Activated T-helper 1 cell treated with anti-CD3 and anti-CD28 coated beads, Interleukin-2, amount 50 U/mL, for 16 hours (primary cell): ENCODE measurements at regions not wholly inside any gene's neighbourhood (a gene's known extent, or its start where the extent isn't known, plus 50 kb on each side); places are given as distances from the start of the nearest gene placed in this dataset.

Source experiments
- DNase-seq, 2 donors: peaks; one replicate each; pipeline ENCODE4 v3.0.0-alpha.2; 2020; ENCODE audit warnings: low read depth in 1 of 2, low spot score in 1 of 2

DNA sequence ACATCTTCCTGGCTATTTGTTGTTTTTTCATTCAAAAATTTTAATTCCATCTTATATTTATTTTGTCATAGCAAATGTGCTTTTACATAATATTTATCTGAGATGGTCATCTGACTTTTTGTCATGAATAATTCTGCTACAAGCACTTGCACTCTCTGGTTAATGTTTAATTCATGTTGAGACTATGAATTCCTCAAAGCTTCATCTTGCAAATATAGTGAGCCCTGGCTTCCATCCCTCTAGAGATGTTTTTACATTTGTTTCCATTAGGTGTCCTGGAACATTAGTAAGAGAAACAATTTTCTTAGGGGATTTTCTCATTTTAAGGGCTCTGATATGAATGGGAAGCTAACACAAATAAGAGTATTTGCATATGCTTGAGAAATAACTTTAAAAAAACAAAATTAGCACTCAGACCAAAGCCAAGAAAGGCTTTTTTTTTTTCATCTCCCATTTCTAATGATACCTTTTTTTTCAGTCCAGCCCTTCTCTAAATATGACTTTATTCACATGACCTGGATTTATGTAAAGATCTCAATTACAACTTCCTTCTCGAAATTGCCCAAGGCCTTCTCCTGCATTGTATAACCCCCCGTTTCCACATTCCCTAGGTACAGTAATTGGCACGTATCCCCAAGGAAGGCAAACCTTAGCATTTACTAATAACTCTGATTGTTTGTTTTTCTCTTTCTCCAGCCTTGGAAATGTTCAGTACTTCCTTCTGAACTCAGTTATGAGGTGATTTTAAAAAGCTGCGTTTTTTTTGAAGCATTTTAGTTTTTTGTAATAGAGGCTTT, 797.0 kb upstream of the GJE1 start:
- no peak for DNase-seq

DNA sequence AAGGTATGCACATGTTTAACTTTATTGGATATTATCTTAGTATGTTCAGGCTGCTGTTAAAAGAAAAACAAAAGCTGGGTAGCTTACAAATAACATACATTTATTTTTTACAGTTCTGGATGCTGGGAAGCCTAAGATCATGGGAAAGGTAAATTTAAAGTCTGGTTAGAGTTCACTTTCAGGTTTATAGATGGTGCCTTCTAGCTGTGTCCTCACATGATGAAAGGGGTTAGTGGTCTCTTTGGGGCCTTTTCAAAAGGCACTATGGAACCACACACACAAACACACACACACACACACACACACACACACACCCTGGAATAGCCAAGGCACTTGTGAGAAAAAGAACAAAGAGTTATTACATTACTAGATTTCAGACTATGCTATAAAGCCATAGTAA, 805.8 kb upstream of the GJE1 start:
- no peak for DNase-seq

DNA sequence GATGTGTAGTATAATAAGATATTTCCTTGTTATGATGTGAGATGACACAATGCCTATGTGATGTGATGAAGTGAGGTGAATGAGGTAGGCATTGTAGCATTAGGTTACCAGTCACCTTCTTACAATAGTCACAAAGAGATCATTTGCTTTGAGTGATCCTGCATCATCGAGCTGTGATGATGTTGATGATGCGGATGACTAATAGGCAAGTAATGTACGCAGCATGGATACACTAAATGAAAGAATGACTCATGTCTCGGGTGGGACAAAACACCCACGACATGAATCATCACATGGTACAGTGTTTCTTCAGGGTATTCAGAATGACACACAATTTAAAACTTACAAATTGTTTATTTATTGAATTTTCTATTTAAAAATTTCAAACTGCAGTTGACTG, 806.3 kb upstream of the GJE1 start:
- DNase-seq = peak in 1 of 2 donors; percentile 36

DNA sequence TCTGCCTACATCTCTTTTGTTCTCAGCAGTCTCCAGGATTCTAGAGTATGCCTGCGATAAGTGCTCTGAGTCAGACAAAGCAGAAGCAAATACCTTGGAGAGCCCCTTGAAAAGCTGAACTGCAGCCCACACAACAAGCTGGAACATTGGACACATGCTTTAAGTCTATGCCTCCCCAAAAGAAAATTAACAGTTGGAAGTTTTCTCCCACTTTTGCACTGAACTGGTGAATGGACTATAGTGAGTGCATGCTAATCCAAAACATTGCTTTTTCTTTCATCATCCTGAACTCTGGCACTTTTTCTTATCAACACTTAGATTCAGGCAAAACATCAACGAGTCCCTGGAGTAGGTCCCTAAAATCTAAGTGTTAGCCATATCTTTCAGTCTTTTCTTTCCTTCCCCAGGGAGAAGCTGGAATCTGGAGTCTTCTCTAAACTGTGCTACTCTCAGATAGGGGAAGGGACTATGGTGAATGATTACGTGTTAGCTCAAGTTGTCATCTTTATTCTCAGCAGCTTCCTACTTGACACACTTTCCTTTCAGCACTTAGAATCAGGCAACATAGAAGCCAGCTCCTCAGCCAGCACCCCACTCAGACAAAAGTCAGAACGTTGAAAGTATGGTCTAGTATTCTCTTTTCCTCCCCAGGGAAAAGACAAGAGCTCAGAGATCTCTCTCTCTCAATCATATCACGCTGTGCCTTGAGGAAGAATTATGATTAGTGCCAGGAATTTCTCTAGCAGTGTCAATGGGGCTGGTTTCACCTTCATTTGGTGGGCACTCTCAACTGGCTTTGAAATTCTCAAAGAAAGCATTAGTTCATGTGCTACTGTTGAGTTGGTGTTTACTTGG, 811.0 kb upstream of the GJE1 start:
- DNase-seq = no peak

DNA sequence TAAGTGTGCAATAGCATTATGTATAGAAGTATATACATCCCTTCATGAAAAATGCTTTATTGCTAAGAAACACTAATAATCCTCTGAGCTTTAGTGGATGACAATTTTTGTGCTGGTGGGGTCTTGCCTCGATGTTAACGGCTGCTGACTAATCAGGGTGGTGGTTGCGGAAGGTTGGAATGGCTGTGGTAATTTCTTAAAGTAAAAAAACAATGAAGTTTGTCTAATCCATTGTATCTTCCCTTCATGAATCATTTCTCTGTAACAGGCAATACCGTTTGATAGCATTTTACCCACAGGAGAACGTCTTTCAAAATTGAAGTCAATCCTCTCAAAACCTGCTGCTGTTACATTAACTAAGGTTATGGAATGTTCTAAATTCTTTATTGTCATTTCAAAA, 816.5 kb upstream of the GJE1 start:
- no peak for DNase-seq

DNA sequence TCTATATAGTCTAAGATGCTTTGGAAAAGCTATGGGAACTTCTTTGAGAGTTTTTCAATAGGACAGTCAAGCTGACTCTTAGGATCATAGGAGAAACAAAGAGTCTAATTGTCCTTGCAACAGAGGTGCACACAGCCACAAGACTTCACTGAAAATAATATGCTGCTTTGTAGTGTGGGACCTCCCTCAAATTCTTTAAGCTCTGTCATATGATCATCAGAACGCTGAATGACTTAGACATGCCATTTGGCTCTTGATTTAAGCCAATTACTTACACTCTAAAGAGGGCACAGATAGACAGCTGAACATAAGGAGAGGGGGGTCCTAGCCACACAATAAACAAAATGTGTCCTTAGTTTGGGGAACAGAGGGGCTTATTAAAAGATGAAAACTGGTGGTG, 818.7 kb upstream of the GJE1 start:
- DNase-seq = no peak

DNA sequence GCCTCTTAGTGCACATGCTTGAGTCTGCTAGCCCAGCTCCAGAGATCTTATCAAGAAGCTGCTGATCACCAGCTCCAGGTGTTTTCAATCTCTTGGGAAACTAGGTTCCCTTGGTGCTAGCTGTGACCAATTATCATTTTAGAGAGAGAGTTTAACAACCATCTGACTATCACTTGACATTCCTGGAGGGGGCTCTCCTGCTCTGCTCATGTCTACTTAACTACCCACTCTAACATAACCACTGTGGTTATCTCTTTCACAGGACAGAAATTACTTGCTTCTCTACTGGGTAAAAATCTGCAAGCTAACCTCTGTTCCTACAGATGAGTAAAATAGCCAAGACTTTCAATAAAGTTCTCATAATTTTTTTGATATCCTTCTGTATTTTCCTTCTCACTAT, 823.4 kb upstream of the GJE1 start:
- no peak for DNase-seq

DNA sequence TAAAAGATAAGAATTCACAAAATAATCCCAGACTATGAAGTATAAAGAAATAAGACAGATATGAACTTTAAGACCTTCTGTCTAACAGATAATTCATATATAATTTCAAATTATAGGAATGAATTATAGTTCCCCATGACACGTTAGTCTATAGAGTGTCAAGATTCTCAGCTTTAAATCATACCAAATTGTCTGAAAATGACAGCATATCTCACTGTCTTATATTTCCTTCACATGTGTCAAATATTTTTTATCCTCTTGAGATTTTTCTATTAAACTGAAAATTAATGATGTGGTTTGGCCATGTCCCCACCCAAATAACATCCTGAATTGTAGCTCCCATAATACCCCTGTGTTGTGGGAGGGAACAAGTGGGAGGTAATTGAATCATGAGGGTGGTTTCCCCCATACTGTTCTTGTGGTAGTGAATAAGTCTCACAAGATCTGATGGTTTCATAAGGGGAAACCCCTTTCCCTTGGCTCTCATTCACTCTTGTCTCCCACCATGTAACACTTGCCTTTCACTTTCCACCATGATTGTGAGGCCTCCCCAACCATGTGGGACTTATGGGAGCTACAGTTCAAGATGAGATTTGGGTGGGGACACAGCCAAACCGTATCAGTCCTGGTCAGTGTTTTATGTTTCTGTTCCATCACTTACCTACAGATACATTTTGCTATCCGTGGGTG, 825.3 kb upstream of the GJE1 start:
- DNase-seq = no peak

DNA sequence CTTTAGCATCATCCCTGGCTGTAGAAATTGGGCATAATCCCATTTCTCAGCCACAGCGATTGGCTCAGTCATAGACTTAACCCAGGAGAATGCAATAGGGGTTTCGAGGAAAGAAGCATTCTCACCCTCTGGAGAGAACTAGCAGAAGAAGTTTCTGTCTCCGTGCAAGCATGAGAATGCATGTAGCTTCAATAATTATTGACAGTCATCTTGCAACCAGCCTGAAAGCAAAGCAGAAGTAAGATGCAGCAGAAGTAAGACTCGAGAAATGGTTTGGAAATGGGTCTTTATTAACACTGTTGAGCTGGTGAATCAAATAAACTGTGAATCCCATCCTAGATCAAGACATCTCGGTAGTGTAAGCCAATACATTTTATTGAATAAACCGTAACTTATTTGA, 828.8 kb upstream of the GJE1 start:
- DNase-seq = no peak

DNA sequence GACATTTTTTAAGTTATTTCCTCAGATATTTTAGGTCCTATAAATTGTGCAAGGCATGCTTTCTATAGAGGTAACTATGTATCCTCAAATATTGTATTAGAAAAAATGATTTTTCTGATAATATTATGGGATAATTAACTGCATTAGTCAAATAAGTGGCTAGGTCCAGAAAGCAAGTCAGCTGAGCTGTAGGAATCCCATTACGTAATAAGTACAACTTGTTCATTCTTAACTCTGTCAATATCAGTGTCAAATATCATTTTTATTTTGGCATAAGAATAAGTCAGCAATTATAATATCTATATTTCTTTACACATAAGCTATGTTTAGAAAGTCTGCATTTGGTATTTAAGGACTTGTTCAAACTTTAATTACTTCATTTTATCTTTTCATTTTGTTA, 830.9 kb upstream of the GJE1 start:
- no peak for DNase-seq

DNA sequence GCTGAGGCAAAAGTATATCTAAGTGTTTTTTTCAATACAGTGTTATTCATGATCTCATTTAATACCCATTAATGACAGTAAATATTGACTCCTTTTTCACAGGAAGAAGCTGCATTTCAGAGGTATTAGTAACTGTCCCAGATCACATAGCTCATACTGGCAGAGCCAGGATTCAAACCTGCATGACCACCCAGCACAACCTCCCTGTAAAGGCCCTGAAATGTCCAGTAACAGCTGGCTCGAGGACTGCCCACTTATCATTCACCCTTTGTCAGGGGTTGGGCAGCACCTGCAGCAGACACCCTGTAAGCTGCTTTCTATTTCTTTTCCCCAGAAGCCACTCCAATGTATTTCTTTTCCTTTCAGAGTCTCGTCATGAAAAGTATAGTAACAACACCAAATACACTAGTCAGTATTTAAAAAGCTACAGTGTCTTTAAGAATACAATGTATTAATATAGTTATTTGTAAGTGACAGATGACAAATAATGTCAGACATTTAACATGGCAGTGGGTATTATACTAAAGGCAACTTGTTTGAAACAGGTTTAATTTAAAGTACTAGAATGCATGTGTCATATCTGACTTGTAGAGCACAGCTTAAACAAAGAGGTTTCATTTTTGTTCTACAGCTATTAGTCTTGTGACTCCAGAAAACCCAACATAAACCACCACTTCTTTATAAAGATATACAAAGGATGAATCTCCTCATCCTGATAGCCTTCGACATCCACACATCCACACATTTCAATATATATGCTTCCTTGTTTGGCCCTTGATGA, 841.6 kb upstream of the GJE1 start:
- DNase-seq = no peak

DNA sequence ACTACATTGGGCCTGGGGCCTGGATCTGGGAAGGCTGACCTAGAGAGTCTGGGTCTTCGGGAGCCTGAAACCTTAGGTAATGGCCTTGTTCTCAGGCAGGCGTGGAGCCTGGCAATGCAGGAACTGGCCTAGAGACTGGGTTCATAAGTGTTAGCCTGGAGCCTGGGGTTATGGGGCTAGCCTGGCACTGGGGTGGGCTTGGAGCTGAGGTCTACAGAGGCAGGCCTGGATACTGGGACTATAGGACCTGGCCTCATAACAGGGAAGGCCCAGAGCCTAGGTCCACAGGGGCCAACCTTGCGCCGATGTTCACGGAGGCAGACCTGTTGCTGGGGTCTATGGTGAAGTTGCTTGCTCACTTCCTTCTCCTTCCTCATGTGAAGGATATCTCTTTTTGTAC, 843.8 kb upstream of the GJE1 start:
- DNase-seq = no peak

DNA sequence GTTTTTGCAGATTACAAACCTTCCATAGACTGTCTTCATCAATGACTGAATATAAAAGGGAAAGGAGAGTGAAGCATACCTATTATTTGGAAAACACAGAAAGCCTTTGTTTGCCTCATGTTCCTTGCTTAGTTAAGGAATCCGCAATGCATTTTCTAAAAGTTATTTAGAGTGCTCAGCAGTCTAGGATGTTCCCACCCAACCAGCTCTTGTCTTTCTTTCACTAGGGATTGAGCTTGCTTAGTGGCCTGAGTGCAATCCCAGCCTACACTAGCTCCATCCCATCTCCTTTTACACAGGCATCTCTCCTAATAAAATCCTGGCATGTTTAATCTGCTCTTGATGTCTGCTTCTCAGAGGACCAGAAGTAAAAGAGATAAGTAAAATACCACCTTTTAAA, 850.5 kb upstream of the GJE1 start:
- DNase-seq = no peak

DNA sequence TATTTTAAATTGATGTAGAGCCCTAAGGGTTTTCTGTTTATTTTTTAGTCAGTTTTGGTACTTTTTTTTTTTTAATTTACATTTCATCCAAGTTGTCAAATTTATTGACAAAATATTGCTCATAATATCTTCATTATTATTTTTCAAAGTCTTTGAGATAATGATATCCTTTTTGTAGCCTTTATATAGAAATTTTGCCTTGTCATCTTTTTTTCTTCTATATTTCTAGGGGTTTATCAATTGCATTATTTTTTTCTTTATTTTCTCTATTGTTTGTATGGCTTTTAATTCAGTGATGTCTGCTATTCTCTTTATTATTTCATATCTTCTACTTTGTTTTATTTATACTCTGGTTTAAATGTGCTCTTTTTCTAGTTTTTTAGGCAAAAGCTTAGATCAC, 863.0 kb upstream of the GJE1 start:
- DNase-seq = no peak

DNA sequence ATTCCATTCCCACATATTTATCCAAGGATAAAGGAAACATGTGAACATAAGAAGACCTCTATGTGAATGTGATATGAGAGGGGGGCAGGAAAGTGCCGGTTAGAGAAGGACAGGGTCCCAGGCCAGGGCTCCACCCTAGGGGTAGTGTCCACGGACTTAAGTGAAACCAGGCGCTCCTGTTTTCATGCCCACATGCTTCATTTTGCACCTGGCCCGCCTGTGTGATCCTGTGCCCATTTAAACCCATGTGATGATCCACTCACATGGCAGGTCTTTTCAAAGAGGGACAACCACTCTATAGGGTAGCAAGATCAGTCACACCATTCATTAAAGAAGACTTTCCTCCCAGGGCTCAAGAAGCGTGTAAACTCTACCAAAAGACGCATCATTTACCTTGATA, 865.3 kb upstream of the GJE1 start:
- no peak for DNase-seq

DNA sequence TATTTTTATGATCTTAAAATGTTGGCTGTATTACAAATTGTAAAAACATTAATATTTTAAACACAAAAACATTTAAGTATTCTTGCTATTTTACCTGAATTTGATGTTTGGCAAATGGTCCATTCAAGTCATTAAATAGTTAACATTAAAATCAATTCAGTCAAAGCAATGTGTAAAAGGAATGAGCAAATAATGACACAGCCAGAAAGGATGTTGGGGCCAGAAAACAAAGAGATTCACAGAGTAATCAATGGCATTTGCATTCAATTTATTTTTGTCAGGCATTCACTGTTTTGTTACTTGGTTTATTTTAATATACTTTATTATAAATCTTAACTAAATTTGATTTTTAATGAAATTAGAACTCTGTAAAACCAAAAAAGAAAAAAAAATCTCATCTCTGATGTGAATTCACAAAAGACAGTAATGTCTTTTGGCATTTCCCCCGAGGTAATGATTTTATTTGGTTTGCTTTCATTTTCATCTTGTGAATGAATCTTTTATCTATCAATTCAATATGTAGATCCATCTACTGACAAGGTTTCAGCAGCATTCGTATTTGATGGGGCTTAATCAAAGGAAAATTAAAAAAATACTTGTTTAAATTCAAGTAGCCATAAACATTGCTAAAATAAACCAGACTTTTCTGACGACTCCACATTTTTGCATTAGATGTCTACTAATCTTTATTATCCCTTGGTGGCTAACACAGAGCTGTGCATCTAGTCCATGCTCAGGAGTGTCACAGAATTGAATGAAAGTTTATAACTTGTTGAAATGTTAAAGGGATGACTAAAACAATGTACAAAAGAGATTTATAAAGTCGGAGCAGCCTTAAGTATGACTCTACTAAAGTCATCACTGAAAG, 866.7 kb upstream of the GJE1 start:
- DNase-seq = no peak

DNA sequence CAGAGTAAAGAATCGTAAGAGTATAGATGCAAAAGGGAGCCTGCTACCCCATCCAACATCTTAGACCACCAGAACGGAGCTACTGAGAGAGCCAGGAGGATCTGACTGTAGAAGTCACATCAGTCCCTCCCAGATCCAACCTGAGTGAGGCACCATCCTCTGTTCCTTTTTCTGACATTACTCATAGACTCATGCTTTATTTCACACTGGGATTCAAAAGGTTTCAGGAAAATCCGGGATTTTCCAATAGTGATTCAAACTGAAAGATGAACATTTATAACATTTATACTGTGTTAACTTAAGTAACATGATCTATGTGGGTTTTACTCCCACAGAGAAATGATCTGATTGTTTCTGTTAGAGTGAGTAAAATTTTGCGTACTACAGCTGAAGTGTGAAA, 868.6 kb upstream of the GJE1 start:
- DNase-seq = no peak

DNA sequence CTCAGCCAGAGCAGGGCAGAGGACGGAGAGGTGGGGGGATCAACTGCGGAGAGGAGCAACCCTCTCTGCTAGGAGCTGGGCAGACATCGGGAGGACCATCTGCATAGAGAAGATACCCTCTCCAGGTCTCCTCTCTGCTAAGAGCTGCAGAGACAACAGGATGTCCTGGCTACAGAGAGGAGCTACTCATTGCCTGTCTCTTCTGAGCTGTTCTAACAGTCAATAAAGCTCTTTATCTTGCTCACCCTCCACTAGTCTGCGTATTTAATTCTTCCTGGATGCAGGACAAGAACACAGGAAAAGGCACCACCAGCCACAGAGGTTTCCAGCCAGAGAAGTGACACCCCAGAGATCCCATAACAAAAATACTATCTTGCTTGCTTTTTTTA, 871.1 kb upstream of the GJE1 start:
- DNase-seq = no peak

DNA sequence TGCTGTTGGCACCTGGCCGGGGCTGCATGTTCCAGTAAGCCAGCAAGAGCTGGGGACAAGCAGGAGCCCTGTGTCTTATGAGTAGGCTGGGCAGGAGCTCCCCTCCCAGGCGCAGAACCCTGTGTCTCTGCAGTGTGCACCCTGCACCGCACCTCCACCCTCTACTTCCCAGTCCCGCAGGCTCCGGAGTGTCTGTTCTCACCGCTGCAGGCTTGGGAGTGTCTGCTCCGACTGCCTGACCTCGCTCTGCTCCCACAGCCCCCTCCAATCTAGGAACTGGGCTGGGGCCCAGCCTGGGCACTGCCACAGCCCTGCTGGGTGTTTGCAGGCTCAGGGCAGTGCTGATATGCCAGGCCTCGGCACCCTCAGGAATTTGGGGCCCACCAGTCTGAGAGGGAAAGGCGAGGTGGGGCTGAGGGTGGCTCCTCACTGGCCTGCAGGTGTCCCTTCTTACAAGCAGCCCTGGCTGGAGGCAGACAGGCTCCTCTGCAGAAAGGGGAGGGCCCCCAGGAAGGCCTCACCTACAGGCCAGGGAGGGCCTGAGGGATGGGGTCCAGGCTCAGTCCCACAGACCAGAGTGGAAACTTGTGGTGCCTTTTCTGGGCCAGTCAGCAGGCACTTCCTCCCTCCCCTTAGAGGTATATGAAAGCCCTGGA, 871.6 kb upstream of the GJE1 start:
- no peak for DNase-seq

DNA sequence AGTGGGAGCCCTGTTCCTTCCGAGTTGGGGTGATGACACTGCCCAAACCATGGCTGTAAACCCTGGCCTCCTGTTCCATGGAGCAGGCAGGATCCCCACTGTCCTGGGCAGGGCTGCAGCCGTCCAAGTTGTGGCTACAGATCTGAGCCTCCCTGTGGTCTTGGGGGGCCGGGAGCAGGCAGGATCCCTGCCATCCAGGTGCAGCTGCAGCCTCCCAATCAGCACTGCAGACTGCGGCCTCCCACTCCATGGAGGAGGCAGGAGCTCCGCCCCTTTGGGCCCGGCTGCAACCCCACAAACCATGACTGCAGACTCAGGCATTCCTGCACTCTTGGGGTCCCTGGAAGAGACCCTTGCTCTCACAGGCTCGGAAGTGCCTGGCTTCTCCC, 872.1 kb upstream of the GJE1 start:
- no peak for DNase-seq
